Ovary (tissue), 3 donors: ENCODE measurements at regions not wholly inside any gene's neighbourhood (a gene's known extent, or its start where the extent isn't known, plus 50 kb on each side); places are given as distances from the start of the nearest gene placed in this dataset.

Experiments
- CTCF ChIP-seq, 3 donors: fragments of 450-650 bp in 2 of 3; fragments of 200-600 bp in 1 of 3; IDR thresholded peaks; one replicate each; pipeline versions ENCODE4 v1.5.1 to v1.8.0; 2016 to 2022; ENCODE audit warnings: antibody characterized with exemption in 3 of 3, mild to moderate bottlenecking in 1 of 3
- EP300 ChIP-seq: sonication (generic); formaldehyde crosslinking; IDR thresholded peaks from one replicate; pipeline ENCODE4 v1.6.1; 2017; ENCODE audit warnings: antibody characterized with exemption
- POLR2A ChIP-seq: fragments of 450-650 bp; IDR thresholded peaks from one replicate; pipeline ENCODE4 v1.6.1; 2017; ENCODE audit warnings: antibody characterized with exemption, mild to moderate bottlenecking, moderate library complexity
- donor health status: DM: no; HTN: no; CAD: no.

- TF ChIP-seq CTCF (IDR thresholded peaks at IDR 0.05) (no peak), EP300 (no peak), POLR2A (no peak)
These were observed 534.1 kb downstream of the ANXA1 start for GRCh38 chr9:73685786-73686185.
